Lung (tissue), 11 donors: ENCODE measurements at regions not wholly inside any gene's neighbourhood (a gene's known extent, or its start where the extent isn't known, plus 50 kb on each side); places are given as distances from the start of the nearest gene placed in this dataset.

Source experiments
- ATAC-seq: fragments of 200-7000 bp; cut with Tn5 transposase; one replicate; pipeline ENCODE4 v1.9.1; 2020; ENCODE audit warnings: moderate number of reproducible peaks; ENCODE audit not compliant: insufficient read depth, low FRiP score
- DNase-seq, 3 donors: peaks; one replicate each; pipeline ENCODE4 v3.0.0-alpha.2; 2013 to 2017
- H3K27ac ChIP-seq, 2 donors: one replicate each; pipeline ENCODE4 v1.5.1; 2013; ENCODE audit warnings: mild to moderate bottlenecking in 2 of 2, moderate library complexity in 2 of 2, control low read depth in 1 of 2, inconsistent platforms in 1 of 2, low read depth in 1 of 2, low read length in 1 of 2
- H3K27me3 ChIP-seq, 3 donors: one replicate each; pipeline ENCODE4 v1.5.1; 2013; ENCODE audit warnings: low read length in 2 of 3; ENCODE audit not compliant: control insufficient read depth in 3 of 3, insufficient read depth in 3 of 3
- H3K36me3 ChIP-seq, 4 donors: one replicate each; pipeline ENCODE4 v1.5.1; 2013; ENCODE audit warnings: low read length in 4 of 4, mild to moderate bottlenecking in 1 of 4, moderate library complexity in 1 of 4; ENCODE audit not compliant: control insufficient read depth in 4 of 4, insufficient read depth in 4 of 4
- H3K4me1 ChIP-seq, 5 donors: one replicate each; pipeline ENCODE4 v1.5.1; 2013; ENCODE audit warnings: low read length in 5 of 5, mild to moderate bottlenecking in 2 of 5, moderate library complexity in 1 of 5; ENCODE audit not compliant: control insufficient read depth in 5 of 5, insufficient read depth in 5 of 5
- H3K4me3 ChIP-seq: one replicate; pipeline ENCODE4 v1.5.1; 2013; ENCODE audit warnings: mild to moderate bottlenecking, control low read depth, moderate library complexity
- H3K9ac ChIP-seq, 2 donors: one replicate each; pipeline ENCODE4 v1.5.1; 2013; ENCODE audit warnings: low read length in 2 of 2, control low read depth in 1 of 2; ENCODE audit not compliant: insufficient read depth in 1 of 2
- H3K9me3 ChIP-seq, 4 donors: one replicate each; pipeline ENCODE4 v1.5.1; 2013; ENCODE audit warnings: low read length in 3 of 4, mild to moderate bottlenecking in 1 of 4, moderate library complexity in 1 of 4; ENCODE audit not compliant: control insufficient read depth in 4 of 4, insufficient read depth in 3 of 4
- CTCF ChIP-seq: IDR thresholded peaks from 2 replicates; pipeline ENCODE4 v1.5.1; 2012; ENCODE audit warnings: mild to moderate bottlenecking; ENCODE audit errors: control extremely low read depth, extremely low read depth
- WGBS, 2 donors: extraction: QIAGEN DNeasy Blood & Tissue Kit; methylation state at CpG; one replicate each; pipeline ENCODE4 v1.1.7; 2013; 5-methylcytosine and 5-hydroxymethylcytosine counted together
- donor health status: control.
- donor health status: control.
- donor health status: Bipolar disorder and iron deficiency.
- donor health status: healthy.
- donor health status: DM: yes; HTN: yes; CAD: no.

GRCh38 chr5:166013415-166013814, 2278.0 kb upstream of the WWC1 start:
- Histone ChIP-seq H3K4me1 (no peaks in the 10 kb centered on the region), H3K9me3 (no peaks in the 10 kb centered on the region), H3K36me3 (no peaks in the 10 kb centered on the region), H3K4me3 (no peak overlapping the region), H3K9ac (no peak overlapping the region), H3K27ac (no peak overlapping the region), H3K27me3 (no peaks in the 10 kb centered on the region)
- WGBS, 2 donors, result 84 to 85% methylated on average over 4 of the region's 4 CpGs
- no peak for DNase-seq
- no peak for ATAC-seq
- no peak for TF ChIP-seq CTCF

- Histone ChIP-seq H3K27me3 (no peaks in the 10 kb centered on the region), H3K4me3 (no peak overlapping the region), H3K36me3 (no peaks in the 10 kb centered on the region), H3K4me1 (no peaks in the 10 kb centered on the region), H3K9ac (no peak overlapping the region), H3K27ac (no peak overlapping the region), H3K9me3 (no peaks in the 10 kb centered on the region)
- WGBS, 2 donors, result 71 to 83% methylated on average over 2 of the region's 2 CpGs
- DNase-seq, result no peak
- no peak for TF ChIP-seq CTCF
- ATAC-seq, result no peak
Measured at GRCh38 chr5:166014256-166014655, 2277.2 kb upstream of the WWC1 start.

GRCh38 chr5:166018716-166019115, 2272.7 kb upstream of the WWC1 start:
- no peak overlapping the region for H3K4me3 ChIP-seq
- H3K27me3 ChIP-seq, result no peaks in the 10 kb centered on the region
- no peaks in the 10 kb centered on the region for H3K4me1 ChIP-seq
- no peaks in the 10 kb centered on the region for H3K36me3 ChIP-seq
- no peak for TF ChIP-seq CTCF
- no peak overlapping the region for H3K27ac ChIP-seq
- no peak for DNase-seq
- ATAC-seq, result no peak
- no peaks in the 10 kb centered on the region for H3K9me3 ChIP-seq
- 66 to 83% methylated on average over 1 of the region's 1 CpG for WGBS, 2 donors
- no peak overlapping the region for H3K9ac ChIP-seq

DNA sequence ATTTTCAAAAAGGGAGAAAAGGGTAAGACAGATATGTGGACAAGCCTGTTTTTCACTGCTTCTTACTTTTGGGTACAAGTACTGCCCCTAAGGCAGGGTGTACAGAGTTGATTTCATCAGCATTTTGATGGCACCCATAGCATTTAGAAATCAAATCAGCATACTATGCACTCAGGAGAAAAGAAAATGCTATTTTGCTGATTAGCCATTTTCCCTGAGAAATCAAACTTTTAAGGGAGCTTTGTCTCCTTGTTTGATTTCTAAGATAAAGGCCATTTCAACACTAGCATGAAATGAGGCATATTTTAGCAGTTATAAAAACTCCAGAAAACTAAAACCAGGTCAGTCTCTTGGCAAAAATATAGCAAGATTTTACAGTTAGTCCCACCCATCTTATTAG, 2269.4 kb upstream of the WWC1 start:
- no peaks in the 10 kb centered on the region for H3K27me3 ChIP-seq
- H3K36me3 ChIP-seq, result no peaks in the 10 kb centered on the region
- ATAC-seq (no peak), DNase-seq (no peak)
- no peak overlapping the region for H3K9ac ChIP-seq
- no peaks in the 10 kb centered on the region for H3K4me1 ChIP-seq
- TF ChIP-seq CTCF, result no peak
- no peak overlapping the region for H3K4me3 ChIP-seq
- H3K27ac ChIP-seq, result no peak overlapping the region
- H3K9me3 ChIP-seq, result no peaks in the 10 kb centered on the region
